Hematopoietic multipotent progenitor cell treated with erythropoietin and hydrocortisone succinate and interleukin-3 and kit ligand, for 8 days (in vitro differentiated cells): ENCODE measurements at regions not wholly inside any gene's neighbourhood (a gene's known extent, or its start where the extent isn't known, plus 50 kb on each side); places are given as distances from the start of the nearest gene placed in this dataset.
"Not testable (repeated sequence)": the region's sequence is repeated elsewhere in the genome, so short reads cannot be mapped to it uniquely, and the experiment has no call there.

Experiments used
- DNase-seq: peaks from one replicate; pipeline ENCODE4 v3.0.0-alpha.2; 2015

GRCh38 chr5:87115839-87116364 lies 151.8 kb upstream of the RASA1 start:
- peak; percentile 98 for DNase-seq

DNA sequence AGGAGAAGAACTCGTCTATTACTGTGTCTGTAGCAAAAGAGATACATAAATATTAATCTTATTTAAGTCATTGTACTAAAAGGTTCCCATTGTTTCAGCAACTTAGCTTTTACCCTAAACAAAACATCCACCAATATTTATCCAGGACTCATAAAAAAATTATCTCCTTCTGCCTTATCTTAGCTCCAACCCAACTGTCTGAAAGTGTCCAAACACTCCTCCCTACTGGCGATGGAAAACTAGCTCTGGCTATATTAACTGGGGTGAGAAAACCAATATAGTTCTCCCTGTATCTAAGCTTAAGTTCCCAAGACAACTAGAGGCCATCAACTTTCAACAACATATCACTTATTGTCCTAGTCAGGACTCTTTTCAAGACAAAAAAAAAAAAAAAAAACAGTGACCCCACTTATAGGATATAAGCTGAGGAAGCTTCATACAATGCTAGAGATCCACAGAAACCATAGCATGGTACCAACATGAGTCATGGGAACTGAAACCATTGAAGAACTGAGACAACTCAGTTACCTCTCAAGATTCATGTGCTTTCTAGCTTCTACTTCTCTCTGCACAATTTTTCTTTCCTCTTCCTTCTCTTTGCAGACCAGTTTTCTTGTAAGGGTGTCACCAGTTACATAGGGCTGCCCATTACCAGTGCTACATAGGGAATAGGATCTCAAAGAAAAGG lies 150.7 kb upstream of the RASA1 start:
- DNase-seq, result peak; percentile 61

DNA sequence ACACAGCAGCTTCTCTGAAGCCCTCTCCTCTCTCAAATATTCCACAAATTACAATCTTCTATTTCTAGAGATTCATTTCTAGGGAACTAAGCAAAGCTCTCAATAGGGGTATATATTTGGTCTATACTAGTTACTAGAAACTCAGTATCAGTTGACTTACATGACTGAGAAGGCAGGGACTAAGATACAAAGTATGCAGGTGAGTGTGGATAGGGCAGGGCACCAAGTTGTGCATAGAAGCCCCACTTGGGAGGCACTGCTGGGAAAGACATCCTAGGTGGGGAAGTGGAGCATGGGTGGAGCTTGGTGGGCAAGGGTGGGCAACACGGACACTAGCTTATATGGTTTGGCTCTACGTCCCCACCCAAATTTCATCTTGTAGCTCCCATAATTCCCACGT lies 148.1 kb upstream of the RASA1 start:
- DNase-seq, result no peak

DNA sequence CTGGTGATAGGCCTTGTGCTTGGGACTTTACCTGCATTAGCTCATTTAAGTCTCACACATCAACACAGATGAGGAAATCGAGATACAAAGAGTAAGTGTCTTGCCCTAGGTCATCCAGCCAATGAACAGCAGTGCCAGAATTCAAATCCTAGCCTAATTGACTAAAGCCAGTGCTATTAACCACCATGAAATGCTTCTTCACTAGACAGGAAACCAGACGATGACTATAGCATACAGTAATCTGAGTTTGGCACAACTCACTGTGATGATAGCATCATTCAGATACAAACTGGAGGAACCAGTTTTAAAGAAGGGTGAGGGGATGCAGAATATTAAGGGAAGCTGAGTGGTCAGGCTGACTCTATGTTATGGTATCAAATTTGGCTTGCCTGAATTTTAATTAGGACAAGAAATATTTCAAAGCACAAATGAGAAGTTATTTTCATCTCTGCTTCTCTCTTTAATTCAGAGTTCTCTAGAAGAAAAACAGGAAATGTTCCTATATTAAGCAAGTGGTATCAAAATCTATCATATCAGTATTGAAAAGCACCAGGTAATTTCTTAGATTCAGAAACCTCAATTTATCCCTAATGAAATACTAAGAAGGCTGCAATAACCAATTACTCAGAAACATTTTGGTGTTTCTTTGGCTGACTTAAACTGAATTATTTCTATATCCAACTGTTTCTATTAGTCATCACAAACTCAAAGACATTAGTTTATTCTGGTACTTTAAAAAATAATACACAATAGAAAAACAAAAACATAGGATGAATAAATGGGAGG lies 147.0 kb upstream of the RASA1 start:
- peak; percentile 32 for DNase-seq

GRCh38 chr5:87121304-87122150 lies 146.2 kb upstream of the RASA1 start:
- peak; percentile 72 for DNase-seq

DNA sequence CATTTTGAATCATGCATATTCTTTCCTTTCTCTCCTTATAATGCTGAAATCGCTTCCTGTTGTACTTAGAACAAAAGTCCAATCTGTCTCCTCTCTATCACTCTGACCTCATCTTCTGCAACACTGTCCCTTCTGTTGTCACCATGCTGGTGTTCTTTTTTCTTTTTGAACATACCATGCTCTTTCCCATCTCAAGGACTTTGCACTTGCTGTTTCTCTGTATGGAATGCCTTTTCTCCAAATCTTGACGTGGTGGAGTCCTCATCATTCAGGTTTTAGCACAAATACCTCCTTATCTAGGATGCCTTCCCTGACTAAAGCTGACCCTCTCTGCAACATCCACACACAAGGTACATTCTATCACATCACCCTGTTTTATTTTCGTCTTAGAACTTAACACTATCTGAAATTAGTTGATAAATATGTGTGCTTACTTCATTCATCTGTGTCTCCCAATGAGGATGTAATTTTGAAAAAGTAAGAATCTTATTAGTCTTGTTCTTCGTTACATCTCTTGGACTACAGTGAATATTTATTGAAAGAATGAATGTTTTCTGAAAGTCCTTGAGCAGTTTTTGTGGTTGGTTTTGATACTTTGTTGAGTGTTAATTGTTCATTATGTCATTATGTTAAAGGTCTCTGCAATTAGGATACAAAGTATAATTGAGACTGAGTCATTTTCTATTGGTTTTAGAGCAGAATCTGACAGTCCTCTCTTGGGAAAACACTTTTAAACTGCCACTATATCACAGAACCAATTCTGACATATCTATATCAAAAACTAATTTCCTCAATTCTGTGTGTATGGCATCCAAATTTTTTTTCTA lies 145.3 kb upstream of the RASA1 start:
- DNase-seq, result no peak

- no peak for DNase-seq
Observed at GRCh38 chr5:87125766-87126165, 141.9 kb upstream of the RASA1 start.

DNA sequence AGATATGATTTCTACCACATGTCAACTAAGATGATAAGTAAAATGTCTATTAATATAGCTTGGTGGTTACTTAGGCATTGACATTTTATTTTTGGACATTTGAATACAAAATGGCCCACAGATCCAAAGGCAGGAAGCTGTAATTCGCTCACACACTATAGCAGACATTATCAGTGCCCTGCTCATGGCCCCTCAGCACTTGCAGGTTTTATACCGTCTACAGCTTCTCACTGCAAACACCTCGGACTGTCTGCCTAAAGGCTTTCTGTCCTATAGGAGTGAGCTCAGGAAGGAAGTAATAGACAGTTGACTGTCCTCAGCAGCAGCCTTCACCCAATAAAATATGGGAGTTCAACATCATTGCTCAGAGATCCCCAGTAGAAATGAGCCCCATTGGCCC lies 140.8 kb upstream of the RASA1 start:
- DNase-seq, result no peak

DNA sequence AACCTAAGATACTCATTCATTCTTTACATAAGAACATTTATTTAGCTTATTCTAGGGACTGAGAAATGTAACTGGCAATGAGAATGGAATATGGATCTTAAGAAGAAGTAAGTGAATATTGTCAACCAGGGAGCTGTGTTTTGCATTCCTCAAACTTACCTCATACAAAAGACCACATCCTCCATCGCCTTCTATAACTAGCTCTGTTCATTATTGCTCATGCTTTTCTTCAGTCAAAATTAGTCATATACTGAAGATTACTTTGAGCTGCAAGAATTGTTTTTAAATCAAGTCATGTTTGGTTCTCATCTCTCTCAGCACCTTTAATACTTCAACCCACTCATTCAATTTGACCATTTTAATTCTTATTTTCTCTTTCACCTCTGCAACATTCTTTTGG lies 140.3 kb upstream of the RASA1 start:
- DNase-seq, result no peak

- no peak for DNase-seq
Observed at GRCh38 chr5:87127956-87128687, 139.6 kb upstream of the RASA1 start.

GRCh38 chr5:87129046-87129445 lies 138.6 kb upstream of the RASA1 start:
- no peak for DNase-seq

DNA sequence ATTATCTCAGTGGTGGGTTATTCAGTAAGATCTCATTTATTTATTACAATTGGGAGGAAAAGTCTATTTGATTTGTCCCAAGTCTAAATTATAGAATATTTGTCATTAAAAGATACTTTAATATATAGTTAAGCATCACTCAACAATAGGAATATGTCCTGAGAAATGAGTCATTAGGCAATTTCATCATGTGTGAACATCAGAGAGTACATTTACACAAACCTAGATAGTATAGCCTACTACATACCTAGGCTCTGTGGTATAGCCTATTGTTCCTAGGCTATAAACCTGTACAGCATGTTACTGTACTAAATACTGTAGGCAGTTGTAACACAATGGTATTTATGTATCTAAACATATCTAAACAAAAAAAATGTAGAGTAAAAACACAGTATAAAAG lies 135.0 kb upstream of the RASA1 start:
- no peak for DNase-seq

GRCh38 chr5:87134513-87134912 lies 133.2 kb upstream of the RASA1 start:
- not testable (repeated sequence) for DNase-seq

DNA sequence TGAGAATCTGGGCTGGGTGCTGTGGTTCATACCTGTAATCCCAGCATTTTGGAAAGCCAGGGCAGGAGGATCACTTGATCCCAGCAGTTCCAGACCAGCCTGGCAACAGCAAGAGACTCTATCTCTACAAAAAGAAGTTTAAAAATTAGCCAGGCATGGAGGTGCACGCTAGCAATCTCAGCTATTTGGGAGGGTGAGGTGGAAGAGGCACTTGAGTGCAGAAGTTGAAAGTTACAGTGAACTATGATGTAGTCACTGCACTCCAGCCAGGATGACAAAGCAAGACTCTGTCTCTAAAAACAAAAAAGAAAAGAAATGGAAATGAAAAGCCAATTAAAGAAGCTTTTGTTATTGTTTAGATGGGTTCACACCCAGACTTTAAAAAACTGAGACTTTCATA lies 131.6 kb upstream of the RASA1 start:
- no peak for DNase-seq

DNA sequence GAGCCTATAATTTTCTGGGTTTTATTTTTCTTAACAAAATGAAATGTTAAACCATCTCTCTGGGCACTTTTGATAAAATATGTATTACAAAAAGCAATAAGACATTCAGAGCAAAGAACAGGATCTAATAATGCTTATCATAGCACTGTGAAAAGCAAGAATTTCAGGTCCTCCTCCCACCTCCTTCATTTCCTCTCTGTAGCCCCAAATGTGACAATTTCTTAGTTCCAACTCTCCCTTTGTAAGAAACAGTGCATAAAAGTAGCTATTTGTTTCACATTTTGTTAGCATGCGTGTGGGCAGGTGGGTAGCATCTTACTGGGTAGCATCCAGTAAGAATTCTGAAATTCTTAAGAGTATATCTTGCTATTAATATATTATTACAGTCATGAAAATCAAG lies 130.9 kb upstream of the RASA1 start:
- no peak for DNase-seq

DNA sequence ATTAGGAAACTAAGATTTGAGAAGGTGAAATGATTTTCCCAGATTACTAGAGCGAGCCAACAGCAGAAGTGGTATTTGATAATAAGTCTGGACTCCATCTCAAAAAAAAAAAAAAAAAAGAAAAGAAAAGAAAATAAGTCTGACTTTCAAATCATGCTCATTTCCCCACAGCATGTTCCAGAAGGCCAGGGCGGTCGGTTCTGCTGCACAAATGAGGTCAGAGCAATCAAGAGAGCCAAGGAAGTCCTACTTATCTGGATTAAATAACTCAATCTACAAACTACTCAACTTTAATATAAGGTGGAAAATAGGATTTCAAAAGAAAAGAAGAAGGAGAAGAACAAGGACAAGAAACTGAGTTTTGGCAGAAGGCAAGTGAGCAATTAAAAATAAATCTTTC lies 130.4 kb upstream of the RASA1 start:
- no peak for DNase-seq

DNA sequence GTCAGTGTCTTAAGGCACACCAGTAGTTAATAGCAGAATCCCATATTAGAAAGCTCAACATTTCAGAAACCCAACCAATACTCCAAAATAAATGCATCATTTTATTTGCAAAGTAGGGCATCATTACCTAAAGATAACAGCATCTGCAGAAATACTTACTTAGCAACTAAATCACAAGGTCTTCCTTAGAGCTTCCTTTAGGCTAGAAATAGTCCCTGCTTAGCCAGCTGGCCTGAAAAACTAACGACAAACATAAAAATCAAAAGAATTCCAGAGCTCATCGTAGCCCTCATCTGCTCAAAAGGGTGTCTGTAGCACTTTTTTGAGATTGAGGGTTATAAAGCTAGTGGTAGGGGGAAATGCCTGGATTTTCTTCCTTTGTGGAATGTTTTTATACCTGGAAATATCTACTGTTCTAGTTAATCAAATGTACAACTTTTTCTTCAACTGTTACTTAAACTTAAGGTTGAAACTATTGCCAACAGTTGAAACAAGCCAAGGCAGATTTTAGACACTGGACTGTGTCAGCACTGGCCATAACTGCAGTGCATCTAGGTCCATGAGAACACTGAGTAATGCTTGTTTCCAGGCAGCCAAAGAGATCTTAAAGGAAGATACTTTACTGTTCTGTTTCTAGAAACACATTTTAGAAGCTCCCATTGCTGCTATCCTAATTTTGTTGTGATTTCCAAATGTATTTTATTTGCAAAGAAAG lies 129.4 kb upstream of the RASA1 start:
- no peak for DNase-seq

DNA sequence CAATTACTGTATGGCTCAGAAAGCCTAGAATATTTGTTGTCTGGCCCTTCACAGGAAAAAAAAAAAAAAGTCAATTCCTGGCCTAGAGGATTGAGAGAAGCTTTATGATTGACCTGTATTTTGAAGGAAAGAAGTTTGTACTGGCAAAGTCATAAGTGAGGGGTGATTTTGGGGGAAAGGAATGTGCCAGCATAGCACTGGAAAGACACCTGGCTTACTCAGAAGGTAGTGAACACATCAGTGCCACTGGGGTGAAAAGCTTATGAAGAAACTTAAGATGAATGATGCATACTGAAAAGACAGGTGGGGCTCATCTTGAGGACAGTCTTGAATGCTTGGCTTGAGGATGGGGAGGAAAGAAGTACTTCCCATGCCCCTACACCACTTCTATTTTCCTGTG lies 127.9 kb upstream of the RASA1 start:
- no peak for DNase-seq

- DNase-seq, result no peak
Observed at GRCh38 chr5:87141544-87141943, 126.1 kb upstream of the RASA1 start.

DNA sequence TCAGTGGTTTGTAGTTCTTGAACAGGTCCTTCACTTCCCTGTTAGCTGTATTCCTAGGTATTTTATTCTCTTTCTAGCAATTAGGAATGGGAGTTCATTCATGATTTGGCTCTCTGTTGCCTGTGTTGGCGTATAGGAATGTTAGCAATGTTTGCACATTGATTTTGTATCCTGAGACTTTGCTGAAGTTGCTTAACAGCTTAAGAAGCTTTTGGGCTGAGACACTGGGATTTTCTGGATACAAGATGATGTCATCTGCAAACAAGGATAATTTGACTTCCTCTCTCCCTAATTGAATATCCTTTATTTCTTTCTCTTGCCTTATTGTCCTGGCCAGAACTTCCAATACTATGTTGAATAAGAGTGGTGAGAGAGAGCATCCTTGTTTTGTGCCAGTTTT lies 121.8 kb upstream of the RASA1 start:
- DNase-seq, result not testable (repeated sequence)

- DNase-seq, result no peak
Observed at GRCh38 chr5:87147441-87147840, 120.2 kb upstream of the RASA1 start.
